BLaER1 (cell line): ENCODE measurements at regions not wholly inside any gene's neighbourhood (a gene's known extent, or its start where the extent isn't known, plus 50 kb on each side); places are given as distances from the start of the nearest gene placed in this dataset.

Source experiments
- H3K27ac ChIP-seq: shearing (Covaris generic); formaldehyde crosslinking; 2 replicates; pipeline ENCODE4 v1.8.1; 2022
- H3K27me3 ChIP-seq: shearing (Covaris generic); formaldehyde crosslinking; 2 replicates; pipeline ENCODE4 v1.8.1; 2022
- H3K36me3 ChIP-seq: shearing (Covaris generic); formaldehyde crosslinking; 2 replicates; pipeline ENCODE4 v1.8.1; 2022
- H3K4me1 ChIP-seq: shearing (Covaris generic); formaldehyde crosslinking; 2 replicates; pipeline ENCODE4 v1.8.1; 2022
- H3K4me2 ChIP-seq: shearing (Covaris generic); formaldehyde crosslinking; 2 replicates; pipeline ENCODE4 v1.8.1; 2022
- H3K4me3 ChIP-seq: shearing (Covaris generic); formaldehyde crosslinking; 2 replicates; pipeline ENCODE4 v1.8.1; 2022
- H3K9ac ChIP-seq: shearing (Covaris generic); formaldehyde crosslinking; 2 replicates; pipeline ENCODE4 v1.8.1; 2022
- H3K9me3 ChIP-seq: shearing (Covaris generic); formaldehyde crosslinking; 2 replicates; pipeline ENCODE4 v1.8.1; 2022
- H4K20me1 ChIP-seq: shearing (Covaris generic); formaldehyde crosslinking; 2 replicates; pipeline ENCODE4 v1.8.1; 2022
- Cebpa-rat ChIP-seq: shearing (Covaris generic); IDR thresholded peaks from 2 replicates; pipeline ENCODE4 v1.8.1; 2022

DNA sequence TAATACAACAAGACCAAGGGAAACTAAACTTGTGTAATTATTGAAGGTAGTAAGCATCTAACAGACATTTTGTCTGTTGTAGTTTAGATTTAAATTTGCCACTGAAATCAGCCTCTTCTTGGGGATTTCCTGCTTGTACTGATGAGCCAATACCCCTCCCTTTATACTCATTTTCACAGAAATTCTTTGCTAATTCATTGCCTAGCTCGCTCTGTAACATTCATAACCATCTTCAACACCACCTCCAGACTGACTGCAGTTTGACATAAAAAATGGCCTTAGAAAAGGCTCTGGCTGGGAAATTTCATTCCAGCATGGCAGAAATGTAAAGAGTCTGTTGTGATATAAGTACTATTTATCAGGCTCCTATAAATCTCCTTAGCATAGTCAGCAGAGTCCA lies 109.7 kb upstream of the FLRT2 start:
- H3K9me3 ChIP-seq, result no peaks in the 10 kb centered on the region
- H3K36me3 ChIP-seq, result no peaks in the 10 kb centered on the region
- H3K9ac ChIP-seq, result no peak overlapping the region
- peaks cover 5% of the 10 kb centered on the region; the same call in 1 of the 2 replicates for H3K4me1 ChIP-seq
- no peak overlapping the region for H3K27ac ChIP-seq
- H3K4me3 ChIP-seq, result no peak overlapping the region
- no peaks in the 10 kb centered on the region for H3K27me3 ChIP-seq
- H4K20me1 ChIP-seq, result no peaks in the 10 kb centered on the region
- H3K4me2 ChIP-seq, result no peak overlapping the region
- TF ChIP-seq Cebpa-rat, result no peak

DNA sequence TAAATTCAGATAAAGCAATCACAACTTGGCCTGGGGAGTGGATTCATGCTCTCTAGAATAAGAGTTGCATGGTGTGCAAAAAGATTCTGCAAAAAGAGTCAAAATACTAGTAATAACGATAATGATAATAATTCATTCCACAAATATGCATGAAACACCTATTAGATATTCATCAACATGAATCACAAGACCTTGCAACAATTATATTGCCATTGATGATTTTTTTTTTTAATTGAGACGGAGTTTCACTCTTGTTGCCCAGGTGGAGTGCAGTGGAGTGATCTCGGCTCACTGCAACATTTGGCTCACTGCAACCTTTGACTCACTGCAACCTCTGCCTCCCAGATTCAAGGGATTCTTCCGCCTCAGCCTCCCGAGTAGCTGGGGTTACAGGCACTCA lies 109.2 kb upstream of the FLRT2 start:
- Histone ChIP-seq H3K36me3 (no peaks in the 10 kb centered on the region), H4K20me1 (no peaks in the 10 kb centered on the region), H3K9ac (no peak overlapping the region), H3K27me3 (no peaks in the 10 kb centered on the region), H3K4me3 (no peak overlapping the region), H3K9me3 (no peaks in the 10 kb centered on the region), H3K27ac (no peak overlapping the region), H3K4me1 (peaks cover 5% of the 10 kb centered on the region; the same call in 1 of the 2 replicates), H3K4me2 (no peak overlapping the region)
- TF ChIP-seq Cebpa-rat, result no peak

DNA sequence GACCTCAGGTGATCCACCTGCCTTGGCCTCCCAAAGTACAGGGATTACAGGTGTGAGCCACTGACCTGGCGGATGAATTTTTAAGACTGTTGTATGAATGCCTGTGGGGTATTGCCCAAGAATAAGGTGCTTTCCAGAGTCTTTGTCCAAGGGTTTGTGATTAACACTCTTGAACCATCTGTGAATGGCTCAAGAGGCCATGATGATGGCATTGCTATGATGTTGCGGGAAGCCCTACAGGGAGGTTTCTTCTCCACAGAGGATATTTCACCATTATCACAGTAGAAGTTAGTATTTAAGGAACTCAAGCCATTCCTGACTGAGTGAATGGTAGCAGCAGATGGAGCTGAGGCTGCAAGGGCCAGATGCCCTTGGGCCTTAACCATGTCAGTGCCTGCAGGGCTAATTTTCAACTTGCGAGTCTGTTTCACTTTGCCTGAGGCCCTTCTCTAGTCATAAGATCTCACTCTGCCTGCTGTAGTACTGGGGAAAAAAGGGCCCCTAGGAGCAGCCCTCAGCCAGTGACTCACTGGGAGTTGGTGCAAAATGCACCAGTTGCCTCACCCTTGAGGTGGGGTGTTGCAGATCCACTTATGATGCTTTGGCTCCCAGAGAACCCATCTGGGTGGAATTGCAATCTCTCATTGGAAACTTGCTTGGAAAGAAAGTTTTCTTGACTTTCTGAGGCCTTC lies 108.6 kb upstream of the FLRT2 start:
- Histone ChIP-seq H3K9ac (no peak overlapping the region), H3K4me2 (no peak overlapping the region), H3K27ac (no peak overlapping the region), H4K20me1 (no peaks in the 10 kb centered on the region), H3K9me3 (no peaks in the 10 kb centered on the region), H3K4me3 (no peak overlapping the region), H3K27me3 (no peaks in the 10 kb centered on the region), H3K36me3 (no peaks in the 10 kb centered on the region), H3K4me1 (peaks cover 5% of the 10 kb centered on the region; the same call in 1 of the 2 replicates)
- no peak for TF ChIP-seq Cebpa-rat

DNA sequence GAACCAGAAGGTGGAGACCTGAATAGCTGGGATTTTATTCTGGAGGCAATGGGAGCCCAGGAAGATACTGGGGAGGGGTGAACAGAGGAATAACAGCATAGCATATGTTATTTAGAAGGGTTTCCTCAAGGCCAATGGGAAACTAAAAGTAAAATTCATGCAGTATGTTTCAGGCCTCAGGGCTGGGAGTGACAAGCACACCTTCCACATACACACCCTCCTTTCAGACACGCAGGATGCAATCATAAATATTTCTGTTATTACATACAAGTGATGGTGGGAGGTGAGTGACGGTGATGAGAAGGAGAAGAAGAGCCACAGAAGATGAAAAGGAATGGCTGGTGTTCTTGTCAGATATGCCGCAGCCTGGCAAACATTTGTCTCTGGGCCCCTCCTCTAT lies 106.1 kb upstream of the FLRT2 start:
- H3K27ac ChIP-seq, result no peak overlapping the region
- H4K20me1 ChIP-seq, result no peaks in the 10 kb centered on the region

DNA sequence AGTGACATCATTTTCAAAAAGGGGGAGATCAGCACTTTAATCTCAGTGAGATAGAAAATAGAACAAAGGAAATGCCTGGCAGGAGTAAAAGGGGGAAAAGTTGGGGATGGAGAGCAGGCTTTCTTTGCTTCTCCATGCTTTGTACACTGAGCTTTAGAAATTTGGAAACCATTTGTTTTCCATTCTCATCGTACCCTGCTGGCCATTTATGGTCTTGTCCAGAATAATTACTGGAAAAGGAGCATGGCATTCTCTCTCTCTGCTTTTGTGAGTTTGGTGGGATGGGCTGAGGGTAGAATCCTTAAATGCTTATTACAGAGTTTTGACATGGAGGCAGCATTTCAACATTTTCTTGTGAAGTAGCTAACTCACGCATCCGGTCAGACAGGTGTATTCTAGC lies 104.4 kb upstream of the FLRT2 start:
- H3K27me3 ChIP-seq, result no peaks in the 10 kb centered on the region
- H3K4me1 ChIP-seq, result no peaks in the 10 kb centered on the region
- no peak overlapping the region for H3K9ac ChIP-seq
- TF ChIP-seq Cebpa-rat, result no peak
- H3K4me2 ChIP-seq, result no peak overlapping the region
- H3K27ac ChIP-seq, result no peak overlapping the region
- H4K20me1 ChIP-seq, result no peaks in the 10 kb centered on the region
- no peak overlapping the region for H3K4me3 ChIP-seq
- H3K9me3 ChIP-seq, result 0 out of 2 replicates have a peak, but pooled peaks cover 3% of the 10 kb centered on the region
- H3K36me3 ChIP-seq, result no peaks in the 10 kb centered on the region

More for the DNA sequence above, 106.1 kb upstream of the FLRT2 start:
- H3K4me2 ChIP-seq, result no peak overlapping the region
- TF ChIP-seq Cebpa-rat, result no peak
- H3K4me3 ChIP-seq, result no peak overlapping the region
- no peaks in the 10 kb centered on the region for H3K27me3 ChIP-seq
- no peaks in the 10 kb centered on the region for H3K4me1 ChIP-seq
- H3K9ac ChIP-seq, result no peak overlapping the region
- H3K36me3 ChIP-seq, result no peaks in the 10 kb centered on the region
- no peaks in the 10 kb centered on the region for H3K9me3 ChIP-seq

DNA sequence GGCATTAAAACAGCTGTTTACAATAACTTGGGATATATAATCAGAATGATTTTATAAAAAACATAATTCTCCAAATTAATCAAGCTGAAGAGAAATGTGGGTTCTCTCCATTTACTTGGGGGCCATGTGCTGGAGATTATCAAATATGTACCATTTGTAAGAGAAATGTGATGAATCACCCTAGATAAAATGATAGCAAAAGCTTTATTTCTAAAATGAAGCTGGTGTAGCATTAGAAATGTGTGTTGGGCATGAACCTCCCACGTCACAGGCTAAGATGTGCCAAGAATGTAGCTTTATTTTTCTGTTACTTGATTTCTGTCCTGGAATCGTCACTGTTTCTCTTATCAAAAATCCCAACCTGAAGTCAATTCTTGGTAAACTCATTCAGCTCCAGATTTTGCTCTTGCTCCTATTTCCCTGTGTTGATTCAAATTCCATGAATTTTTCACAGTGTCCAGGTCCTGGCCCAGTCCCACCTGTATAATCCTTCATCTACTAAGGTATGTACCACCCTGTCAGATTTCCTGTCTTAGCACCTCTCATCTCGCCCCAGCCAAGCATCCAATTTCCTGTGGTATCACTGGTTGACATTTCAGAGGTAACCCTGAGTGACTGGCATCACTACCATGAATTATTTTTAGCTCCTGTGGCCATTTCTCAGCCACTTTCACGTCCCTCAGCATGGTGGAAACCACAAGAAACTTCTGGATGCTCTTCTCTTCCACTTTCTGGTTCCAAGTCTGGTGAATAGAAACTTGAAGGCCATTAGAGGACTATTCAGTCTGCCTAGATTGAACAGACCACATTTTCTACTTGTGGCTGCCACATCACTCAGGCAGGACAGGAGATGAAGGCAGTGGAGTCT lies 103.6 kb upstream of the FLRT2 start:
- no peaks in the 10 kb centered on the region for H3K4me1 ChIP-seq
- H4K20me1 ChIP-seq, result no peaks in the 10 kb centered on the region
- no peak overlapping the region for H3K9ac ChIP-seq
- no peak for TF ChIP-seq Cebpa-rat
- H3K4me3 ChIP-seq, result no peak overlapping the region
- H3K27me3 ChIP-seq, result no peaks in the 10 kb centered on the region
- no peak overlapping the region for H3K4me2 ChIP-seq
- H3K36me3 ChIP-seq, result no peaks in the 10 kb centered on the region
- H3K9me3 ChIP-seq, result 0 out of 2 replicates have a peak, but pooled peaks cover 3% of the 10 kb centered on the region
- no peak overlapping the region for H3K27ac ChIP-seq

DNA sequence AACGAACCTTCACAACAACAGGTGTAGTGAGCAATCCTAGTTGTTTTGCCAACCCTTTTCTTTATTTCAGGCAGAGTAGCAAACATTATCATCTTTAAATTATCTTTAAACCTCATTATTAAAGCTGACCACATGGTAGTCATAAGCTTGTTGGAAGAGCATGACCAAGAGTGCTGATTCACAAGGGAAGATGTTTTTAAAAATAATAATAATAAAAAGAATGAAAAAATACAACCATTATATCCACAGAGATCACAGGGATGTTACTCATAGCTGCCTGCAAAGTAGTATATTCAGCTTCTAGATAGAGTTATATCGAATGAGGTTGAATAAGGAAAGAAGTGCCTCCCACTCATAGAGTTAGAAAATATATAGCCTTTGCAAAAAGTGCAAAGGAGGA lies 101.0 kb upstream of the FLRT2 start:
- no peak overlapping the region for H3K9ac ChIP-seq
- H3K27ac ChIP-seq, result no peak overlapping the region
- H3K36me3 ChIP-seq, result no peaks in the 10 kb centered on the region
- no peaks in the 10 kb centered on the region for H4K20me1 ChIP-seq
- H3K4me2 ChIP-seq, result no peak overlapping the region
- no peaks in the 10 kb centered on the region for H3K27me3 ChIP-seq
- TF ChIP-seq Cebpa-rat, result no peak
- 0 out of 2 replicates have a peak, but pooled peaks cover 3% of the 10 kb centered on the region for H3K9me3 ChIP-seq
- H3K4me1 ChIP-seq, result no peaks in the 10 kb centered on the region
- H3K4me3 ChIP-seq, result no peak overlapping the region

DNA sequence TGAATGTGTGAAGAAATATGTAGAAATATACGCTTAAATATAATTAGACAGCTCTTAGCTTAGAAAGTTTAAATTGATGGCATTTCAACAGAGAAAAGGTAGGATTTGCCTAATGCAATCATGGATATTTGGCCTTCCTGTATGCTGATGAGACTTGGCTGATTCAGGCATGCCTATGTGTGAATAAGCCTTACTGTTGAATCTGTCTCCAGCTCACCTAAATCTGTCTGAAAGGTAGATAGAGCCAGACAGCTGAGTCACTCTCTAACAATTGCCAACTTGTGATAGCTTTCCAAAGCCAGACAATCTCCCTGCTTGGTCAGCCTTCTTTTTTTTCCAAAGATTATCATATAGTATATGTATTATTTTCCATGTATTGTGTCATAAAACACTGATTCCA lies 92.8 kb upstream of the FLRT2 start:
- no peak overlapping the region for H3K4me2 ChIP-seq
- TF ChIP-seq Cebpa-rat, result no peak
- no peaks in the 10 kb centered on the region for H3K36me3 ChIP-seq
- H3K4me3 ChIP-seq, result no peak overlapping the region
- no peaks in the 10 kb centered on the region for H3K9me3 ChIP-seq
- no peaks in the 10 kb centered on the region for H4K20me1 ChIP-seq
- H3K27ac ChIP-seq, result no peak overlapping the region
- H3K4me1 ChIP-seq, result no peaks in the 10 kb centered on the region
- no peaks in the 10 kb centered on the region for H3K27me3 ChIP-seq
- H3K9ac ChIP-seq, result no peak overlapping the region

DNA sequence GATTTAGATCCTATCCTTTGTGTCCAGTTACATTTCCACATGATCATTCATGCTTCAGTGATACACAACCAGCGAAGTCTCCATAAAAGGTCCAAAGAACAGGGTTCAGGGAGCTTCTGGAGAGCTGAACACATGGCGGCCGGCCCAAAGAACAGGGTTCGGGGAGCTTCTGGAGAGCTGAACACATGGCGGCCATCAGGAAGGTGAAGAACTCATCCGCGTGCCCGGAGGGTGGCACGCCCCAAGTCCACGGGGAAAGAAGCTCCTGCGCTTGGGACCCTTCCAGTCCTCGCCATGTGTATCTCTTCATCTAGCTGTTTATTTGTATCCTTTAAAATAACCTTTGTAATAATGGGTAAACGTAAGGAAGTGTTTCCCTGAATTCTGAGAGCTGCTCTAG lies 91.9 kb upstream of the FLRT2 start:
- Histone ChIP-seq H3K9me3 (no peaks in the 10 kb centered on the region), H3K4me3 (no peak overlapping the region), H3K27ac (no peak overlapping the region), H3K27me3 (no peaks in the 10 kb centered on the region), H3K9ac (no peak overlapping the region), H3K4me2 (no peak overlapping the region), H4K20me1 (no peaks in the 10 kb centered on the region), H3K4me1 (no peaks in the 10 kb centered on the region), H3K36me3 (no peaks in the 10 kb centered on the region)
- no peak for TF ChIP-seq Cebpa-rat

DNA sequence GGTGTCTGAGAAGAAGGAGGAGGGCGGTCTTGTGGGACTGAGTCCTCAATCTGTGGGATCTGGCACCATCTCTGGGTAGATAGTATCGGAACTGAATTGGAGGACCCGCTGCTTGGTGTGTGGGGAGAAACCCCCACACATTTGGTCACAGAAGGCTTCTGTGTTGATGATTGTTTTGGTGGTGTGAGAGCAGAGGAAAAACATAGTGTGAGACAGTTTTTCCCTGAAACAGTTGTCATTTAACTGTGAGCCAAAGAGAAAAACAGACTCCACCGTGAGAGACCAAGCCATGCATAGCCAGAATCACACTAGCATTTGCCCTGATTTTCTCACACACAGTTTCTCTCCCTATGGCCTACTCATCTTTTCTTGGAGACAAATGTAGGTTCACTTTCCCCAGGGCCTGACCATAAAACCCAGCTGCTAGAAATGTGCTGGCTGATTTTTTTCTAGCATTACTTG lies 91.4 kb upstream of the FLRT2 start:
- no peaks in the 10 kb centered on the region for H3K36me3 ChIP-seq
- H3K4me1 ChIP-seq, result no peaks in the 10 kb centered on the region
- no peak overlapping the region for H3K4me2 ChIP-seq
- TF ChIP-seq Cebpa-rat, result no peak
- H3K27me3 ChIP-seq, result no peaks in the 10 kb centered on the region
- H3K9me3 ChIP-seq, result no peaks in the 10 kb centered on the region
- H3K27ac ChIP-seq, result no peak overlapping the region
- H4K20me1 ChIP-seq, result no peaks in the 10 kb centered on the region
- no peak overlapping the region for H3K9ac ChIP-seq
- no peak overlapping the region for H3K4me3 ChIP-seq
